Mammary epithelial cell (primary cell): ENCODE measurements at regions not wholly inside any gene's neighbourhood (a gene's known extent, or its start where the extent isn't known, plus 50 kb on each side); places are given as distances from the start of the nearest gene placed in this dataset.

Experiments
- CTCF ChIP-seq, 2 donors: IDR thresholded peaks in 1 of 2; conservative IDR thresholded peaks in 1 of 2; 2 replicates each; pipeline ENCODE4 v1.5.1; 2011 to 2012; ENCODE audit warnings: inconsistent platforms in 2 of 2, low read length in 2 of 2, mild to moderate bottlenecking in 2 of 2, control low read depth in 1 of 2, low read depth in 1 of 2; ENCODE audit not compliant: insufficient read depth in 1 of 2; ENCODE audit errors: extremely low read depth in 1 of 2
- EZH2 ChIP-seq: IDR thresholded peaks from 2 replicates; pipeline ENCODE4 v1.6.1; 2012; ENCODE audit warnings: low read length, inconsistent platforms, borderline replicate concordance

DNA sequence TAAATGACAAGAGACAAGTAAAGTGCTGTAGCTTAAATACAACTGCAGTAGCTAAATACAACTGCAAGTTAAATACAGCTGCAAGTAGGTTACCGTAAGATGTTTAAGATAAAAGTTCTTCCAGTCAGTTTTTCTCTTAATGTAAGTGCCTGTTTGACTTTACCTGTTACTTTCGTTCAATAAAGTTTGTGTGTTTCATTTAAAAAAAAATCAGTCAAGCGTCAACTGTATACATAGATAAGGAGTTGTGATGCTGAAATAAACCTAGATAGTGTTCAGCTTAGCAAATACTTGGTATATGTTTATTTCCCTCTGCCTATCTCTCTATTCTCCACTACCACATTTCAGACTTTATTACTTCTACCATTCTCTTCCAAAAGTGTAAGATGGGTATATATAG is 221.2 kb downstream of the NR2F2 start:
- TF ChIP-seq EZH2 (no peak), CTCF (conservative IDR thresholded peaks at IDR 0.05 in 1 of 2, IDR thresholded peaks at IDR 0.05 in 1 of 2; ENCODE audit: extremely low read depth in 1 of 2, insufficient read depth in 1 of 2, low read depth in 1 of 2, low read length in 2 of 2) (no peak)
